Left lung (tissue), 4 donors: ENCODE measurements at regions not wholly inside any gene's neighbourhood (a gene's known extent, or its start where the extent isn't known, plus 50 kb on each side); places are given as distances from the start of the nearest gene placed in this dataset.
"Not testable (repeated sequence)": the region's sequence is repeated elsewhere in the genome, so short reads cannot be mapped to it uniquely, and the experiment has no call there.

Experiments used
- ATAC-seq: fragments of 200-7000 bp; cut with Tn5 transposase; one replicate; pipeline ENCODE4 v1.9.1; 2020; ENCODE audit warnings: moderate library complexity
- DNase-seq, 4 donors: peaks; one replicate each; pipeline ENCODE4 v3.0.0-alpha.2; 2013 to 2020
- H3K27ac ChIP-seq, 2 donors: fragments of 200-600 bp; sonication (generic) in 1 of 2; one replicate each; pipeline versions ENCODE4 v1.5.0 to v1.8.0; 2020 to 2021
- H3K27me3 ChIP-seq, 2 donors: fragments of 200-600 bp; sonication (generic) in 1 of 2; one replicate each; pipeline versions ENCODE4 v1.5.0 to v1.8.0; 2020 to 2021
- H3K36me3 ChIP-seq, 2 donors: fragments of 200-600 bp; sonication (generic) in 1 of 2; one replicate each; pipeline versions ENCODE4 v1.5.0 to v1.8.0; 2020 to 2021
- H3K4me1 ChIP-seq, 2 donors: fragments of 200-600 bp; one replicate each; pipeline ENCODE4 v1.8.0; 2021
- H3K4me3 ChIP-seq, 2 donors: fragments of 200-600 bp; sonication (generic) in 1 of 2; one replicate each; pipeline versions ENCODE4 v1.5.0 to v1.8.0; 2020 to 2021; ENCODE audit warnings: mild to moderate bottlenecking in 1 of 2
- H3K9me3 ChIP-seq, 2 donors: fragments of 200-600 bp; sonication (generic) in 1 of 2; one replicate each; pipeline versions ENCODE4 v1.5.0 to v1.8.0; 2020 to 2021
- CTCF ChIP-seq, 2 donors: fragments of 200-600 bp; sonication (generic) in 1 of 2; IDR thresholded peaks; one replicate each; pipeline versions ENCODE4 v1.5.0 to v1.8.0; 2021; ENCODE audit warnings: antibody characterized with exemption in 2 of 2
- intact Hi-C, 2 donors: fragments of 100-400 bp; cut with DNase I; formaldehyde crosslinking; loops; one replicate each; pipeline versions ENCODE4 v1.11.2 to v1.14.2; 2022
- donor health status: DM: no; HTN: yes; CAD: no.
- donor health status: DM: no; HTN: no; CAD: no.

- Histone ChIP-seq H3K36me3 (no peaks in the 10 kb centered on the region), H3K4me3 (no peak overlapping the region), H3K9me3 (peaks cover 0 to under 1% of the 10 kb centered on the region in 2 donors), H3K4me1 (no peaks in the 10 kb centered on the region), H3K27me3 (no peaks in the 10 kb centered on the region), H3K27ac (no peak overlapping the region)
- DNase-seq (no peak), ATAC-seq (no peak)
- no peak for TF ChIP-seq CTCF (IDR thresholded peaks at IDR 0.05)
- intact Hi-C loops: no loop called here
Measured at GRCh38 chr12:16785953-16786352, 180.0 kb upstream of the LMO3 start.

DNA sequence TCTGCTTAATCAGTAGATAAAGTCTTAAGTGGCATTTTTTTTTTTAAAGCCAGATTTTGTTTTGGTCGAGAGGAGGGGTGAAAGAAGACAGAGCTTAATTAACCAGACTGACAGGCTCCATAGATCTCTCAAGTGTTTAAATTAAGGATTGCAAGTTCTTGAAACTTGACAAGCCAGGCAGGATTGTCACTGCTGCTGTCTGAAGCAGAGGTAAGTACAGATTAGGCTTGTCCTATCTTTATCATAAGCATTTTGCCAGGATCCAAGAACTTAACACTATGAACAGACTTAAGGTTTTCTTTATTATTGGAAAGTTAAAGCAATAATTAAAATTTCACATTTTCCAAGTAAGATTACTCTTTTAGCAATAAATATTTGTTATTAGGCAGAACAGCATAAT lies 179.6 kb upstream of the LMO3 start:
- intact Hi-C loops: no loop called here
- no peak for TF ChIP-seq CTCF (IDR thresholded peaks at IDR 0.05)
- DNase-seq: no peak

GRCh38 chr12:16769129-16769528 lies 163.2 kb upstream of the LMO3 start:
- ATAC-seq, H3K27ac ChIP-seq, H3K27me3 ChIP-seq, H3K4me1 ChIP-seq, DNase-seq, intact Hi-C loops, H3K36me3 ChIP-seq, H3K4me3 ChIP-seq: not testable (repeated sequence)
- peaks cover 0 to 42% of the 10 kb centered on the region in 2 donors for H3K9me3 ChIP-seq

More for the DNA sequence above, 179.6 kb upstream of the LMO3 start:
- no peaks in the 10 kb centered on the region for H3K36me3 ChIP-seq
- no peak overlapping the region for H3K27ac ChIP-seq
- no peaks in the 10 kb centered on the region for H3K4me1 ChIP-seq
- no peak for ATAC-seq
- no peak overlapping the region for H3K4me3 ChIP-seq
- no peaks in the 10 kb centered on the region for H3K27me3 ChIP-seq
- H3K9me3 ChIP-seq: peaks cover 0 to 4% of the 10 kb centered on the region in 2 donors

GRCh38 chr12:16766736-16767135 lies 160.8 kb upstream of the LMO3 start:
- intact Hi-C loops: no loop called here
- Histone ChIP-seq H3K36me3 (no peaks in the 10 kb centered on the region), H3K9me3 (peaks cover 0 to 38% of the 10 kb centered on the region in 2 donors), H3K4me1 (no peaks in the 10 kb centered on the region), H3K27ac (no peak overlapping the region), H3K27me3 (no peaks in the 10 kb centered on the region), H3K4me3 (no peak overlapping the region)
- DNase-seq (no peak), ATAC-seq (no peak)
- TF ChIP-seq CTCF (IDR thresholded peaks at IDR 0.05): no peak

DNA sequence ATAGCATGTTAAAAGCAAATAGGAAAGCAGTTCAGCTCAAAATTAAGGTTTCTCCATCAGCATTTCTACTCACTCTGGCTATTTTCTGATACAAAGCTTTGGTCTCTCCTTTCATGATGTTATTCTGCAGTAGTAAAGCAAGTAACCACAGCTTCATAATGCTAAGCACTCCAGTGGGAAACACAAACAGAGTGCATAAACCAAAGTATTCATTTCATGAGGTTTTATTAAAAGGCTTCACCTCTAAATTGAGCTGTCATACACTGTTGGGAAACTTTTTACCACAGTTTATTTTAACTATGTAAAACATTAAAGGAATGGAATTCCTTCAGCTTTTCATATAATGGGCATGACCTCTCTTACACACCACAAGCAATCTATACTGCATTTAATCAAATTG lies 157.9 kb upstream of the LMO3 start:
- no peak for ATAC-seq
- TF ChIP-seq CTCF (IDR thresholded peaks at IDR 0.05): no peak
- DNase-seq: no peak
- no peaks in the 10 kb centered on the region for H3K4me1 ChIP-seq
- H3K9me3 ChIP-seq: peaks cover 0 to 10% of the 10 kb centered on the region in 2 donors
- no peaks in the 10 kb centered on the region for H3K27me3 ChIP-seq
- H3K36me3 ChIP-seq: no peaks in the 10 kb centered on the region
- no peak overlapping the region for H3K4me3 ChIP-seq
- H3K27ac ChIP-seq: no peak overlapping the region
- intact Hi-C loops: no loop called here

GRCh38 chr12:16756833-16757555 lies 151.0 kb upstream of the LMO3 start:
- intact Hi-C loops: no loop called here
- no peak overlapping the region for H3K27ac ChIP-seq
- TF ChIP-seq CTCF (IDR thresholded peaks at IDR 0.05): no peak
- H3K4me3 ChIP-seq: no peak overlapping the region
- ATAC-seq: no peak
- peak in 1 of 4 donors; percentile 10 for DNase-seq
- no peaks in the 10 kb centered on the region for H3K27me3 ChIP-seq
- H3K4me1 ChIP-seq: no peaks in the 10 kb centered on the region
- H3K36me3 ChIP-seq: no peaks in the 10 kb centered on the region
- no peaks in the 10 kb centered on the region for H3K9me3 ChIP-seq
